SK-N-SH (cell line): ENCODE measurements at regions not wholly inside any gene's neighbourhood (a gene's known extent, or its start where the extent isn't known, plus 50 kb on each side); places are given as distances from the start of the nearest gene placed in this dataset.

ENCODE experiments used
- CTCF ChIA-PET: fragments of 300-600, 350-600 bp; formaldehyde crosslinking; extraction: SDS; loops from one replicate; lab custom pipeline; 2021; lab: Yijun Ruan, JAX
- POLR2A ChIA-PET: fragments of 350-600 bp; sonication (Branson Sonifier 250); formaldehyde crosslinking; extraction: SDS; loops from one replicate; lab custom pipeline; 2020; ENCODE audit warnings: antibody characterized with exemption, inconsistent platforms; lab: Yijun Ruan, JAX
- DNase-seq: peaks from one replicate; pipeline ENCODE4 v3.0.0; 2012
- H2AFZ ChIP-seq: fragments of 200-600 bp; sonication (generic); 2 replicates; pipeline ENCODE4 v1.8.1; 2016; ENCODE audit warnings: antibody characterized with exemption, mild to moderate bottlenecking, low read depth
- H3F3A ChIP-seq: fragments of 200-600 bp; sonication (generic); replicated peaks from 2 replicates; pipeline ENCODE3; 2016; ENCODE audit warnings: antibody characterized with exemption, mild to moderate bottlenecking; ENCODE audit not compliant: insufficient read depth
- H3K27ac ChIP-seq, 2 experiments: fragments of 200-500 bp in 1 of 2; fragments of 200-600 bp in 1 of 2; sonication (Bioruptor generic) in 1 of 2; sonication (generic), shearing (Covaris generic) in 1 of 2; 2 replicates each; pipeline versions ENCODE4 v1.5.1 to v1.6.1; 2014 to 2016; ENCODE audit warnings: low read depth in 2 of 2, inconsistent platforms in 1 of 2, low read length in 1 of 2, mild to moderate bottlenecking in 1 of 2, mixed read lengths in 1 of 2
- H3K27me3 ChIP-seq: fragments of 200-600 bp; sonication (generic), shearing (Covaris generic); 2 replicates; pipeline ENCODE4 v1.6.1; 2016; ENCODE audit warnings: mixed run types; ENCODE audit not compliant: insufficient read depth
- H3K36me3 ChIP-seq, 2 experiments: fragments of 200-500 bp in 1 of 2; fragments of 200-600 bp in 1 of 2; sonication (Bioruptor generic) in 1 of 2; sonication (generic) in 1 of 2; replicated peaks in 1 of 2; 2 replicates each; pipeline versions ENCODE3 to v1.5.1; 2014 to 2016; ENCODE audit warnings: low read length in 1 of 2, mild to moderate bottlenecking in 1 of 2; ENCODE audit not compliant: insufficient read depth in 2 of 2, control insufficient read depth in 1 of 2
- H3K4me1 ChIP-seq, 2 experiments: fragments of 200-500 bp in 1 of 2; fragments of 200-600 bp in 1 of 2; sonication (Bioruptor generic) in 1 of 2; sonication (generic), shearing (Covaris generic) in 1 of 2; 2 replicates each; pipeline versions ENCODE4 v1.5.1 to v1.6.1; 2014 to 2016; ENCODE audit warnings: low read depth in 1 of 2, low read length in 1 of 2, mixed run types in 1 of 2; ENCODE audit not compliant: insufficient read depth in 2 of 2, control insufficient read depth in 1 of 2
- H3K4me2 ChIP-seq: fragments of 200-600 bp; sonication (generic), shearing (Covaris generic); 2 replicates; pipeline ENCODE4 v1.6.1; 2017; ENCODE audit warnings: mixed run types
- H3K4me3 ChIP-seq, 2 experiments: fragments of 200-500 bp in 1 of 2; fragments of 200-600 bp in 1 of 2; sonication (Bioruptor generic) in 1 of 2; sonication (generic), shearing (Covaris generic) in 1 of 2; 2 replicates each; pipeline versions ENCODE4 v1.5.1 to v1.8.1; 2014 to 2016; ENCODE audit warnings: low read depth in 2 of 2, inconsistent platforms in 1 of 2, low read length in 1 of 2, mild to moderate bottlenecking in 1 of 2, mixed read lengths in 1 of 2, moderate library complexity in 1 of 2
- H3K79me2 ChIP-seq: fragments of 200-600 bp; sonication (generic); 2 replicates; pipeline ENCODE4 v1.8.1; 2017; ENCODE audit warnings: mild to moderate bottlenecking; ENCODE audit not compliant: insufficient read depth
- H3K9ac ChIP-seq: fragments of 200-600 bp; sonication (generic); 2 replicates; pipeline ENCODE4 v1.6.1; 2017; ENCODE audit warnings: mixed run types
- H3K9me2 ChIP-seq: fragments of 200-600 bp; sonication (generic); 2 replicates; pipeline ENCODE4 v1.6.1; 2017; ENCODE audit warnings: mixed run types
- H3K9me3 ChIP-seq: fragments of 200-600 bp; sonication (generic); 2 replicates; pipeline ENCODE4 v1.6.1; 2017; ENCODE audit warnings: mixed run types, mild to moderate bottlenecking, moderate library complexity
- H4K20me1 ChIP-seq: fragments of 200-600 bp; sonication (generic); 2 replicates; pipeline ENCODE4 v1.6.1; 2017; ENCODE audit warnings: mild to moderate bottlenecking, mixed run types; ENCODE audit not compliant: insufficient read depth
- CHD2 ChIP-seq: fragments of 150-350 bp; IDR thresholded peaks from 2 replicates; pipeline ENCODE4 v1.6.1; 2018; ENCODE audit warnings: low read length; ENCODE audit not compliant: partially characterized antibody
- EP300 ChIP-seq, 2 experiments: IDR thresholded peaks; 2 replicates each; pipeline versions ENCODE4 v1.4.0 to v1.6.1; 2012; ENCODE audit warnings: borderline replicate concordance in 1 of 2, low read depth in 1 of 2, low read length in 1 of 2
- FOXJ3 ChIP-seq: sonication (generic); formaldehyde crosslinking; IDR thresholded peaks from 2 replicates; pipeline ENCODE4 v1.5.1; 2020; ENCODE audit warnings: mild to moderate bottlenecking, missing genetic modification reagents
- FOXM1 ChIP-seq: IDR thresholded peaks from 2 replicates; pipeline ENCODE4 v1.4.0; 2012; ENCODE audit warnings: low read depth, mild to moderate bottlenecking
- GABPA ChIP-seq: IDR thresholded peaks from 2 replicates; pipeline ENCODE4 v1.4.0; 2012; ENCODE audit warnings: low read depth, mild to moderate bottlenecking
- GATA2 ChIP-seq: sonication (generic); formaldehyde crosslinking; IDR thresholded peaks from 2 replicates; pipeline ENCODE4 v1.5.0; 2020; ENCODE audit warnings: mild to moderate bottlenecking, missing genetic modification reagents
- IRF3 ChIP-seq: fragments of 150-350 bp; IDR thresholded peaks from 2 replicates; pipeline ENCODE4 v1.6.1; 2016; ENCODE audit warnings: mild to moderate bottlenecking, low read depth, low read length
- MEF2A ChIP-seq: IDR thresholded peaks from 2 replicates; pipeline ENCODE4 v1.4.0; 2012; ENCODE audit warnings: low read depth, borderline replicate concordance
- NRF1 ChIP-seq: IDR thresholded peaks from 2 replicates; pipeline ENCODE4 v1.6.1; 2012; ENCODE audit warnings: low read depth, mild to moderate bottlenecking, low read length
- RFX5 ChIP-seq: IDR thresholded peaks from 2 replicates; pipeline ENCODE4 v1.6.1; 2012; ENCODE audit warnings: mild to moderate bottlenecking, improper control_type of control experiment, low read length
- RXRA ChIP-seq: IDR thresholded peaks from 2 replicates; pipeline ENCODE4 v1.4.0; 2012; ENCODE audit warnings: low read depth, mild to moderate bottlenecking, borderline replicate concordance
- SIN3A ChIP-seq: IDR thresholded peaks from 2 replicates; pipeline ENCODE4 v1.6.1; 2012; ENCODE audit warnings: low read depth, mild to moderate bottlenecking, low read length, moderate library complexity, borderline replicate concordance
- SMC3 ChIP-seq: IDR thresholded peaks from 2 replicates; pipeline ENCODE4 v1.6.1; 2012; ENCODE audit warnings: low read depth, low read length, improper control_type of control experiment
- TAF1 ChIP-seq: IDR thresholded peaks from 2 replicates; pipeline ENCODE4 v1.6.1; 2012; ENCODE audit warnings: low read depth, mild to moderate bottlenecking, low read length, moderate library complexity, borderline replicate concordance
- WGBS: methylation state at CpG from one replicate; pipeline ENCODE4 v1.1.6; 2017; ENCODE audit warnings: low lambda C conversion rate; 5-methylcytosine and 5-hydroxymethylcytosine counted together
- TF ChIP-seq, protein P1 (sequence below): fragments of 150-350 bp; IDR thresholded peaks from 2 replicates; pipeline ENCODE4 v1.6.1; 2017; ENCODE audit warnings: antibody characterized with exemption, low read length, low read depth, borderline replicate concordance
- TF ChIP-seq, protein P2 (sequence below): IDR thresholded peaks from 2 replicates; pipeline ENCODE4 v1.4.0; 2012; ENCODE audit warnings: low read depth
- TF ChIP-seq, protein P3 (sequence below): IDR thresholded peaks from 2 replicates; pipeline ENCODE4 v1.4.0; 2012; ENCODE audit warnings: low read depth, borderline replicate concordance
- TF ChIP-seq, protein P4 (sequence below): IDR thresholded peaks from 2 replicates; pipeline ENCODE4; 2012

- 29% methylated on average over 4 of the region's 4 CpGs for WGBS
- Histone ChIP-seq H3K9ac (no peak overlapping the region), H3K4me1 (no peaks in the 10 kb centered on the region), H3K79me2 (no peaks in the 10 kb centered on the region), H3K4me3 (no peak overlapping the region), H3K36me3 (no peaks in the 10 kb centered on the region), H3K9me2 (no peaks in the 10 kb centered on the region), H3F3A (no peaks in the 10 kb centered on the region), H3K4me2 (no peak overlapping the region), H2AFZ (no peak overlapping the region), H3K9me3 (no peaks in the 10 kb centered on the region), H3K27ac (no peak overlapping the region), H4K20me1 (no peaks in the 10 kb centered on the region), H3K27me3 (no peaks in the 10 kb centered on the region)
- DNase-seq, result no peak
- TF ChIP-seq, protein P1, sequence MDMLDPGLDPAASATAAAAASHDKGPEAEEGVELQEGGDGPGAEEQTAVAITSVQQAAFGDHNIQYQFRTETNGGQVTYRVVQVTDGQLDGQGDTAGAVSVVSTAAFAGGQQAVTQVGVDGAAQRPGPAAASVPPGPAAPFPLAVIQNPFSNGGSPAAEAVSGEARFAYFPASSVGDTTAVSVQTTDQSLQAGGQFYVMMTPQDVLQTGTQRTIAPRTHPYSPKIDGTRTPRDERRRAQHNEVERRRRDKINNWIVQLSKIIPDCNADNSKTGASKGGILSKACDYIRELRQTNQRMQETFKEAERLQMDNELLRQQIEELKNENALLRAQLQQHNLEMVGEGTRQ, result no peak
- no peak for TF ChIP-seq GATA2 (CRISPR knock-in tag)
- TF ChIP-seq EP300 (IDR thresholded peaks at IDR 0.05; ENCODE audit: borderline replicate concordance in 1 of 2, low read depth in 1 of 2, low read length in 1 of 2), result no peak
- TF ChIP-seq RFX5, result no peak
- TF ChIP-seq, protein P2, sequence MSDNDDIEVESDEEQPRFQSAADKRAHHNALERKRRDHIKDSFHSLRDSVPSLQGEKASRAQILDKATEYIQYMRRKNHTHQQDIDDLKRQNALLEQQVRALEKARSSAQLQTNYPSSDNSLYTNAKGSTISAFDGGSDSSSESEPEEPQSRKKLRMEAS, result no peak
- no peak for TF ChIP-seq TAF1
- TF ChIP-seq CHD2, result no peak
- TF ChIP-seq FOXJ3 (CRISPR knock-in tag), result no peak
- TF ChIP-seq, protein P3, sequence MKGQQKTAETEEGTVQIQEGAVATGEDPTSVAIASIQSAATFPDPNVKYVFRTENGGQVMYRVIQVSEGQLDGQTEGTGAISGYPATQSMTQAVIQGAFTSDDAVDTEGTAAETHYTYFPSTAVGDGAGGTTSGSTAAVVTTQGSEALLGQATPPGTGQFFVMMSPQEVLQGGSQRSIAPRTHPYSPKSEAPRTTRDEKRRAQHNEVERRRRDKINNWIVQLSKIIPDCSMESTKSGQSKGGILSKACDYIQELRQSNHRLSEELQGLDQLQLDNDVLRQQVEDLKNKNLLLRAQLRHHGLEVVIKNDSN, result no peak
- no peak for TF ChIP-seq GABPA
- TF ChIP-seq, protein P4, sequence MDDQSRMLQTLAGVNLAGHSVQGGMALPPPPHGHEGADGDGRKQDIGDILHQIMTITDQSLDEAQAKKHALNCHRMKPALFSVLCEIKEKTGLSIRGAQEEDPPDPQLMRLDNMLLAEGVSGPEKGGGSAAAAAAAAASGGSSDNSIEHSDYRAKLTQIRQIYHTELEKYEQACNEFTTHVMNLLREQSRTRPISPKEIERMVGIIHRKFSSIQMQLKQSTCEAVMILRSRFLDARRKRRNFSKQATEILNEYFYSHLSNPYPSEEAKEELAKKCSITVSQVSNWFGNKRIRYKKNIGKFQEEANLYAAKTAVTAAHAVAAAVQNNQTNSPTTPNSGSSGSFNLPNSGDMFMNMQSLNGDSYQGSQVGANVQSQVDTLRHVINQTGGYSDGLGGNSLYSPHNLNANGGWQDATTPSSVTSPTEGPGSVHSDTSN, result no peak
- TF ChIP-seq IRF3, result no peak
- ChIA-PET POLR2A (no interaction called here), CTCF (no interaction called here)
Observed at GRCh38 chr3:14007006-14007405, 117.7 kb downstream of the CHCHD4 start.

- Histone ChIP-seq H3K9ac (no peak overlapping the region), H3K79me2 (no peaks in the 10 kb centered on the region), H3K27ac (no peak overlapping the region), H3K4me2 (no peak overlapping the region), H3K9me3 (no peaks in the 10 kb centered on the region), H3K9me2 (no peaks in the 10 kb centered on the region), H3K4me3 (no peak overlapping the region), H3K36me3 (no peaks in the 10 kb centered on the region), H3F3A (no peaks in the 10 kb centered on the region), H3K27me3 (no peaks in the 10 kb centered on the region), H3K4me1 (no peaks in the 10 kb centered on the region), H4K20me1 (no peaks in the 10 kb centered on the region), H2AFZ (no peak overlapping the region)
- TF ChIP-seq NRF1 (no peak), MEF2A (no peak), CHD2 (no peak), SMC3 (no peak), FOXM1 (no peak), RXRA (no peak), GABPA (no peak), EP300 (IDR thresholded peaks at IDR 0.05; ENCODE audit: borderline replicate concordance in 1 of 2, low read depth in 1 of 2, low read length in 1 of 2) (no peak), SIN3A (no peak)
- TF ChIP-seq, protein P3, result no peak
- ChIA-PET POLR2A (no interaction called here), CTCF (interaction anchor here (0.9 to 1.0 kb wide), 2 partner anchors 17 to 124 kb away, joined by 3 to 7 read pairs; no protein-coding TSS in a partner anchor)
- DNase-seq, result no peak
Observed at GRCh38 chr3:14001136-14001535, 121.3 kb upstream of the WNT7A start.
